ENCODE measurements at regions not wholly inside any gene's neighbourhood (a gene's known extent, or its start where the extent isn't known, plus 50 kb on each side); places are given as distances from the start of the nearest gene placed in this dataset.
"Not testable (repeated sequence)": the region's sequence is repeated elsewhere in the genome, so short reads cannot be mapped to it uniquely, and the experiment has no call there.

DNA sequence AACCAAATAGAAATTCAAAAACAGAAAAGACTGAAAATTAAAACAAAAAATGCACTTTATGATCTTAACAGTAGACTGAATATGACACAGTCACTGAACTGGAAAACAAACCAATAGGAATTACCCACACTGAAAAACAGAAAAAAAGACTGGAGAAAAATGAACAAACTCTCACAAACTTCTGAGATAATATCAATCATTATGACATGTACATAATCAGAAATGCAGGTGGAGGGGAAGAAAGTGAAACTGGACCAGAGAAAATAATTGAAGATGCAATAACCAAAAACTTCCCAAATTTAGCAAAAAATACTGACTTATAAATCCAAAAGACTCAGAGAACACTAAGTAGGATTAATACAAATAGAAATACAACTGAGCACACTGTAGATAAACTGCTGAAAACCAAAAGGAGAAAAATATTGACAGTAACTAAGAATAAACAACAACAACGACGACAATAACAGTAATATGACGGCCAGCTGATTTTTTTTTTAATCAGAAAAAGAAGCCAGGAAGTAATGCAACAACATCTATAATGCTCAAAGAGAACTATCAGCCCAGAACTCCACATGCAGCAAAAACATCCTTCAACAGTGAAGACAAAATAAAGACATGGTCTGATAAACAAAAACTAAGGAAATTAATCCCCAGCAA lies 108.1 kb downstream of the ZFAND4 start:
- Mint-ChIP-seq H3K36me3 (ENCODE audit: low read depth) (peaks cover 4% of the 10 kb centered on the region), H3K4me3 (no peak overlapping the region), H3K9me3 (no peaks in the 10 kb centered on the region), H3K27me3 (ENCODE audit: low read depth) (peaks cover 3% of the 10 kb centered on the region), H3K27ac (no peak overlapping the region), H3K4me1 (ENCODE audit: low read depth) (peaks cover 14% of the 10 kb centered on the region)
- no peak for DNase-seq (ENCODE audit: low spot score)

DNA sequence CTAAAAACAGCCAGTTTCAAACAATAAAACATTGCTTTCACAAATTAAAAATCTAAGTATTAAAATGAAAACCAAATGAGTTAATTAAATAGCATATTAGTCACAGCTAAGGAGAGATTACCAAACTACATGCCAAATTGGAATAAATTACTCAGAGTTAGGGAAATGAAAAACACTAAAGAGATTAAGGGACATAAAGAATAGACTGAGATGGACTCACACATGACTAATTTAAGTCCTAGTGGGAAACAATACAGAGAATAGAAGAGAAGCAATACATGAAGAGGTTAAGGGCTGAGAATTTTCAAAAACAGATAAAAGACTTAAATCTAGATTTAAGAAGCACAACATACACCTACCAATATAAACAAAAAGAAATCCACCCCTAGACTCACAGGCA lies 110.6 kb downstream of the ZFAND4 start:
- Mint-ChIP-seq H3K4me1 (ENCODE audit: low read depth) (peaks cover 26% of the 10 kb centered on the region), H3K27ac (no peak overlapping the region), H3K4me3 (no peak overlapping the region), H3K36me3 (ENCODE audit: low read depth) (peaks cover 14% of the 10 kb centered on the region), H3K27me3 (ENCODE audit: low read depth) (no peaks in the 10 kb centered on the region), H3K9me3 (peaks cover 3% of the 10 kb centered on the region)
- DNase-seq (ENCODE audit: low spot score): no peak

DNA sequence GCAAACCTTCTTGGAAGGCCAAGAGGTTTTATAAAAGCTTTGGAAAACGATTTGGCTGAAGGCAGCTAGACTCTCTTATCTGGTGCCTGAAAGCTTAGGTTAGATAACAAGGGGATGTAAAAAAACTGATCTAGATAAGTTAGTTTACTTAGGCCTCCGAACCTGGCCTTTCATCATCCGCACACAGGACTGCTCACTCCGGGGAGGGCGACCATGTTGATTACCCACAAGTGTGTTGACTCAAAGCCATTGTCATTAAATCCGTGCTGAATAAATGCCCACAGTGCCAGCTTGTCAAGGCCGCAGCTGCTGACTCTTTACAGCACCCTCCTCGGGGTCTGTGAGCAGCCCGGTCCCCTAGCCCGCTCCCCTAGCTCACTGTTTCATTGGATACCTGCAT lies 112.3 kb downstream of the ZFAND4 start:
- Mint-ChIP-seq H3K9me3 (peaks cover 3% of the 10 kb centered on the region), H3K4me3 (no peak overlapping the region), H3K27me3 (ENCODE audit: low read depth) (no peaks in the 10 kb centered on the region), H3K36me3 (ENCODE audit: low read depth) (peaks cover 17% of the 10 kb centered on the region), H3K4me1 (ENCODE audit: low read depth) (peaks cover 34% of the 10 kb centered on the region), H3K27ac (no peak overlapping the region)
- DNase-seq (ENCODE audit: low spot score): no peak

DNA sequence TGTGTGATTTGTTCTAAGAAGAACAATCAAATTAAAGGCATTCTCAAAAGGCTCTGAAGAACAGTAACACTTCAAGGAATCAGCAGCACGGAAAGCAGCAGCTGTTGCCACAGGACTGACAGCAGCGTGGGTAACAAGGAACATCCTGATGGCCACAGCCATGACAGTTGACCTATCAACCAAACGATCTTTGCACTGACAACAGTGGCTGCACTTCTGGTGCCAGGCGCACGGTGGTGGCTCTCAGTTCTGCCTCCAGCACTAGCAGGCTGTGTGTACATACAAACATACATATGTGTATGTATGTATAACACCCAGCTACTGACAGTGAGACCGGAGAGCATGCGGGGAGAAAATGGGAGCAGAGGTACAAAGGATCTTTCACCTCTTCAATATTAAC lies 114.1 kb downstream of the ZFAND4 start:
- peaks cover 30% of the 10 kb centered on the region for H3K4me1 Mint-ChIP-seq (ENCODE audit: low read depth)

DNA sequence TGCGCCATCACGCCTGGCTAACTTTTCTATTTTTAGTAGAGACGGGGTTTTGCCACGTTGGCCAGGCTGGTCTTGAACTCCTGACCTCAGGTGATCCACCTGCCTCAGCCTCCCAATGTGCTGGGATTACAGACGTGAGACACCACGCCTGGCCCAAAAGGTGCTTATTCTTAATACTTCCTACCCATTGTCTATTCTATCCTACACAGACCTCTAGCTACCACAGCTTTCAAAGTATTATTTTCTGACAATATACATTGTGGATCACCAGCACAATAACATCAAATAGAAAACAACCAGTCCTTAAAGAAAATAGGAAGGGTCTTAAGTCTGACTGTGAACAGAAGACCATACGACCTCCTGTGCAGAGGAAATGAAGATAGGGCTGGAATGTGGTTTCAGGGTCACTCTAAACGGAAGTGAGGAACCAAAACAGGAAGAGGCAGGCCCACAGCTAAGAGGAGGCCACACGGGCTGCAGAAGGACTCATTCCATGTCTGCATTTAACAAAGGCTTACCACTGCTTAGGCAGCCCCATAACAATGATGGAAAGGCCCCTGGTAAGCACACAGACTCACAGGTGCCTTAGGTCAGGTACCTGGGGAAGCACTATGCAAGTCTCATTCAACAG lies 115.2 kb downstream of the ZFAND4 start:
- Mint-ChIP-seq H3K9me3 (peaks cover 3% of the 10 kb centered on the region), H3K36me3 (ENCODE audit: low read depth) (peaks cover 17% of the 10 kb centered on the region), H3K27ac (peak overlapping the region; percentile 72), H3K27me3 (ENCODE audit: low read depth) (no peaks in the 10 kb centered on the region), H3K4me1 (ENCODE audit: low read depth) (peaks cover 31% of the 10 kb centered on the region), H3K4me3 (peak overlapping the region; percentile 66)
- DNase-seq (ENCODE audit: low spot score): no peak

More for the DNA sequence above, 114.1 kb downstream of the ZFAND4 start:
- Mint-ChIP-seq H3K4me3 (peak overlapping the region; percentile 12), H3K9me3 (peaks cover 3% of the 10 kb centered on the region), H3K27ac (no peak overlapping the region), H3K27me3 (ENCODE audit: low read depth) (no peaks in the 10 kb centered on the region), H3K36me3 (ENCODE audit: low read depth) (peaks cover 17% of the 10 kb centered on the region)
- no peak for DNase-seq (ENCODE audit: low spot score)

DNA sequence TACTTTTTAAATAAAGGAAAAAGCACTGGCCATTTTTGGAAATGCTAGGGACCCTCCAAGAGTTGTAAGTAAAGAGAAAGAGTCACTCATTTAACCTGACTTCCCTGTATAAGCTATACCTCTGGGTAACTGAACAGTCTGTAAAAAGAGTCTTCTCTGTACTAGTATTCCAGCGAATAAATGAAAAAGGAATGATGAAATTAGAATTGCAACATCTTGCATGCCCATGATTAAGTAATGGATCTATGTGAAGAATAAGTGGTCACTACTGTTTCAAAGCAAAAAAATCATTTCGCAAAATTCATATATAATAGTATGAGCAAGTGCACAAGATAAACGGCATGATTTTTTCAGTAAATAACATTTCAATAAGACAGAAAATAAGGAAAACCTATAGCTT lies 116.8 kb downstream of the ZFAND4 start:
- no peak overlapping the region for H3K27ac Mint-ChIP-seq
- peaks cover 17% of the 10 kb centered on the region for H3K36me3 Mint-ChIP-seq (ENCODE audit: low read depth)
- no peak for DNase-seq (ENCODE audit: low spot score)
- H3K4me1 Mint-ChIP-seq (ENCODE audit: low read depth): peaks cover 26% of the 10 kb centered on the region
- H3K9me3 Mint-ChIP-seq: peaks cover 3% of the 10 kb centered on the region
- no peak overlapping the region for H3K4me3 Mint-ChIP-seq
- no peaks in the 10 kb centered on the region for H3K27me3 Mint-ChIP-seq (ENCODE audit: low read depth)

DNA sequence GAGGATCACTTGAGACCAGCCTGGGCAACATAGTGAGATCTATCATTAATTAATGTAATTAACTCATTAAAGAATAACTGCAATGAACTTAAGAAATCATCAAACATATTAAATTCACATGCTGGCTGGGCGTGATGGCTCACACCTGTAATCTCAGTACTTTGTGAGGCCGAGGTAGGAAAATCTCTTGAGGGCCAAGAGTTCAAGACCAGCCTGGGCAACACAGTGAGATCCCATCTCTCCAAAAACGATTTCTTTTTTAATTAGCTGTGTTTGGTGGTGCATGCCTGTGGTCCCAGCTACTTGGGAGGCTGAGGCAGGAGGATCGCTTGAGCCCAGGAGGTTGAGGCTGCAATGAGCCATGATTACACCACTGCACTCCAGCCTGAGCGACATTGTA lies 117.2 kb downstream of the ZFAND4 start:
- Mint-ChIP-seq H3K36me3 (ENCODE audit: low read depth) (peaks cover 14% of the 10 kb centered on the region), H3K4me1 (ENCODE audit: low read depth) (peaks cover 26% of the 10 kb centered on the region)
- not testable (repeated sequence) for H3K4me3 Mint-ChIP-seq; H3K27ac Mint-ChIP-seq; H3K27me3 Mint-ChIP-seq (ENCODE audit: low read depth); DNase-seq (ENCODE audit: low spot score); H3K9me3 Mint-ChIP-seq

DNA sequence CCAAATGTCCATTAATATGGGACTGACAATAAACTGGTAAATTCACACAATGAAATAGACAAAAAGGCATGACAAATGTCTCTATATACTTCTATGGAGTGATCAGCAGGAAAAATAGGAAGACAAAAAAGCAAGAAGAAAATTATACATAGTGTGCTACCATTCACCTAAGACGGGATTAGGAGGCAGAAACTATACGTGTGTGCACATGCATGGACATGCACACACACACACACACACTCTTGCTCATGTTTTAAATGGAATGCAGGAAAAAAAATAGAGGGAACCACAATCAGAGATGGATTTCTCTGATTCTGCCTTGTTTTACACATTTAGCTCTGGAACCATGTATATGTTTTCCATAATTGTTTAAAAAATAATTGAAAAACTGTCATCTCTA lies 119.0 kb downstream of the ZFAND4 start:
- Mint-ChIP-seq H3K4me1 (ENCODE audit: low read depth) (peaks cover 25% of the 10 kb centered on the region), H3K9me3 (peaks cover 3% of the 10 kb centered on the region), H3K4me3 (no peak overlapping the region), H3K27me3 (ENCODE audit: low read depth) (no peaks in the 10 kb centered on the region), H3K36me3 (ENCODE audit: low read depth) (peaks cover 12% of the 10 kb centered on the region), H3K27ac (no peak overlapping the region)
- no peak for DNase-seq (ENCODE audit: low spot score)

DNA sequence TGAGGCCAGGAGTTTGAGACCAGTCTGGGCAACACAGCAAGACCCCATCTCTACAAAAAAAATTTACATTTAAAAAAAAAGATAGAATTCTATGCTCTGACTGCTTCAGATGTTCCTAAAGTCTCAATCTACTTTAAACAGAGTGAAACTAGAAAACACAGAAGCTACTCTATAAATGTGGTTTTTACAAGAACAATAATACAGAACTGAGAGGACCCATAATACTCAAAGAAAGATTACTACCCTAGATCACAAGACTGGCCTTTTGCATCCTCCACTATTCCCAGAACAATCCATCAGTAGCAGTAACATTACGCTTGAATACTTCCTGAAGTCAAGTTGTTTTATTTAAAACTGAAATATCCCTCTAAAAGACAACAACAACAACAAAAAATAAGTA lies 119.4 kb downstream of the ZFAND4 start:
- Mint-ChIP-seq H3K4me1 (ENCODE audit: low read depth) (peaks cover 21% of the 10 kb centered on the region), H3K4me3 (no peak overlapping the region), H3K27me3 (ENCODE audit: low read depth) (no peaks in the 10 kb centered on the region), H3K9me3 (peaks cover 3% of the 10 kb centered on the region), H3K27ac (no peak overlapping the region), H3K36me3 (ENCODE audit: low read depth) (peaks cover 7% of the 10 kb centered on the region)
- DNase-seq (ENCODE audit: low spot score): no peak

DNA sequence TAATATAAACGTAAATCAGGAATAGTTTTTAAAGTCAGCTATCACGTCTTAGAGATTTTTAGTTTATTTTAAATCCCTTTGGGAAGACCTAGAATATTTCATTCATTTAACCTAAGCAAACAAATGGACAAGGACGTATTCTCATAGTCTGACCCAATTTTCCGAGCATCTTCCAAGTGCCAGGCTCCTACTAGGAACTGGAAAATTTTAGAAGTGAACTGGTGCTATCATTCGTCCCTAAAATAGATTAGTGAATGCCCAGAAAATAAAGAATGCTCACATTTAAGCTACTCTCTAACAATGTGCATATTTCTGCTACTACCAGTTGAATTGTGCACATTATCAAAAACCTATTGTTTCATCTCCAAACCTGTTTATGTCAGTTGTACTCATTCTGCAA lies 120.1 kb downstream of the ZFAND4 start:
- Mint-ChIP-seq H3K27ac (no peak overlapping the region), H3K27me3 (ENCODE audit: low read depth) (no peaks in the 10 kb centered on the region), H3K4me3 (no peak overlapping the region)

DNA sequence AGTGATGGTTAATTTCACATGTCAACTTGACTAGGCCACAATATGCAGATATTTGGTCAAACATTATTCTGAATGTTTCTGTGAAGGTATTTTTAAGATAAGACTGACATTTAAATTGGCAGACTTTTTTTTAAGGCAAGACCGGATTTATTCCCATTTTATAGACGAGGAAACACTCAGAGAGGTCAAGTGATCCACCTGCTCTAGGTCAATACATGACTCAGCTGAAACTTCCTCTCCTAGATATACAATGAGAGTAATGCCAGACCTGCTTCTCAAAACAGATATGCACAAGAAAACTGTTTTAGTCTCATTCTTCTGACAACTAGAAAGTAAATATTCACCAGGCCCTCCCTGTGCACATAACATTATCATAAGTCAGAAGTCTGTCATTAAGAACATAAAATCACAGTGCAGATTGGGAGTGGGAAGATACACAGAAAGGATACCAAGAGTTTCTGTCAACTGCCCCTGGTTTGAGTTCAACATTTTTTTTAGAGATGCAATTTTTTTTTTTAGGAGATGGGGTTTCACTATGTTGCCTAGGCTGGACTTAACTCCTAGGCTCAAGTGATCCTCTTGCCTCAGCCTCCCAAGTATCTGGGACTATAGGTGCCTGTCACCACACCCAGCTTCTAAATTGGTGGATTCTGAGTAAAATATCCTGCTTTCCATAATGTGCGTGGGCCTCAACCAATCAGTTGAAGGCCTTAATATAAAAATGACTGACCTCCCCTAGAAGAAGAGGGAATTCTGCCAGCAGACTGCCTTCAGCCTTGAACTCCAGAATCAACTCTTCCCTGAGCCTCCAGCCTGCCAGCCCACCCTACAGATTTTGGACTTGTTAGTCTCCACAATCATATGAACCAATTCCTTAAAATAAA lies 121.4 kb downstream of the ZFAND4 start:
- no peaks in the 10 kb centered on the region for H3K27me3 Mint-ChIP-seq (ENCODE audit: low read depth)
- H3K36me3 Mint-ChIP-seq (ENCODE audit: low read depth): no peaks in the 10 kb centered on the region
- H3K4me1 Mint-ChIP-seq (ENCODE audit: low read depth): peaks cover 5% of the 10 kb centered on the region
- no peak overlapping the region for H3K4me3 Mint-ChIP-seq
- H3K27ac Mint-ChIP-seq: no peak overlapping the region
- DNase-seq (ENCODE audit: low spot score): no peak
- no peaks in the 10 kb centered on the region for H3K9me3 Mint-ChIP-seq

More for the DNA sequence above, 120.1 kb downstream of the ZFAND4 start:
- H3K4me1 Mint-ChIP-seq (ENCODE audit: low read depth): peaks cover 16% of the 10 kb centered on the region
- no peak for DNase-seq (ENCODE audit: low spot score)
- H3K9me3 Mint-ChIP-seq: peaks cover 3% of the 10 kb centered on the region
- peaks cover 4% of the 10 kb centered on the region for H3K36me3 Mint-ChIP-seq (ENCODE audit: low read depth)

DNA sequence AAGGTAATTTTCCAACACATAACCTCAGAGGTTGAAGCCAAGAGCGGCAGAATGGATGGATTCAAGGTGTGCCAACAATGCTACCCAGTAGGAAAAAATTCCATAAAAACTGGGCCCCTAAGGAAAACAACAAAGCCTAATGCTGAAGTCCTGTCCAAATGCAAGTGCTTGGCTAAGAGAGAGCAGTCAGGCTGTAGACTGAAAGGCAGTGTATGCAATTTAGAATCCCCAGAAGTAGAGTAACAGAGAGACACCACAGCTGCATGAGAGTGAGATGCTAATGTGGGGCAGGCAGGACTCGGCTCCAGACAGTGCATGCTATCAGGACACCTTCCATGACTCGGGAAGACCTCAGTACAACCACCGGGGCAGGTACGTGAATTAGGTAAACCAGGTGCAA lies 124.5 kb downstream of the ZFAND4 start:
- no peaks in the 10 kb centered on the region for H3K36me3 Mint-ChIP-seq (ENCODE audit: low read depth)
- DNase-seq (ENCODE audit: low spot score): no peak
- no peaks in the 10 kb centered on the region for H3K27me3 Mint-ChIP-seq (ENCODE audit: low read depth)
- no peaks in the 10 kb centered on the region for H3K9me3 Mint-ChIP-seq
- H3K4me3 Mint-ChIP-seq: no peak overlapping the region
- H3K4me1 Mint-ChIP-seq (ENCODE audit: low read depth): no peaks in the 10 kb centered on the region
- H3K27ac Mint-ChIP-seq: no peak overlapping the region

DNA sequence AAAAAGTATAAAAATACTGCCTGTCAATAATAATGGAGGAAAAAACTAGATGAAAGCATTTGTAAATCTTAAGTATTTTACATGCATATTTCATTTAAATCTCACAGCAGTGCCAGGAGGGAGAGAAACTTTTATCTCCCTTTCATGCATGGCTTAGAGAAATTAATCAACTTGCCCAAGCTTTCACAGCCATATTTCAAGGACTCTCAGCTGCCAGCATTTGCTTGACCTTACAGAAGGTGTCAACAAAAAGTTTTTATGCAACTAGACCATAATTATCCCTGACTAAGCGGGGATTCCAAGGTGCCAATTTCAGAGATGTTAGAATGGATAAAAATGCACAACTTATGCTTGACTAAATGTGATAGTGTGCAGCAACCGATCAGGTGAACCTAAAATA lies 125.4 kb downstream of the ZFAND4 start:
- no peak overlapping the region for H3K27ac Mint-ChIP-seq
- H3K9me3 Mint-ChIP-seq: no peaks in the 10 kb centered on the region
- no peaks in the 10 kb centered on the region for H3K36me3 Mint-ChIP-seq (ENCODE audit: low read depth)
- H3K4me3 Mint-ChIP-seq: no peak overlapping the region
- H3K4me1 Mint-ChIP-seq (ENCODE audit: low read depth): no peaks in the 10 kb centered on the region
- no peaks in the 10 kb centered on the region for H3K27me3 Mint-ChIP-seq (ENCODE audit: low read depth)
- DNase-seq (ENCODE audit: low spot score): no peak

DNA sequence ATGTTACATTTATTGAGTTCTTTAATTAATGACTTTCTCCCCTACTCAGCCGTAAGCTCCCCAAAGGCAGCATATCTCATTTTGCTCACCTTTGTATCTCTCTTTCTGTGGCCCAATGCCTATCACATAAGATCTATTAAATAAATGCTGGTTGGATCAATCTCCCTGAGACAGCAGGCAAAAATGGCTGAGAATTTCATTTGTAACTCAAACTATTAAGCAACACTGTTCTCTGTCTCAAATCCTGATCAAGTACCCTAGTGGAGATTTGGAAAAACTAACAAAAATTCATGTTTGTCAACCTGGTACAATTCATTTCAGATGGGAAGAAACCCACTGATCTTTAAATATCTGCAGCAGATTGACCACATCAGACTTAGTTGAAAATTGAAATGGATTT lies 127.4 kb downstream of the ZFAND4 start:
- Mint-ChIP-seq H3K27ac (no peak overlapping the region), H3K27me3 (ENCODE audit: low read depth) (no peaks in the 10 kb centered on the region), H3K36me3 (ENCODE audit: low read depth) (no peaks in the 10 kb centered on the region), H3K4me3 (no peak overlapping the region), H3K9me3 (peaks cover under 1% of the 10 kb centered on the region), H3K4me1 (ENCODE audit: low read depth) (no peaks in the 10 kb centered on the region)
- no peak for DNase-seq (ENCODE audit: low spot score)
